ENCODE measurements at regions not wholly inside any gene's neighbourhood (a gene's known extent, or its start where the extent isn't known, plus 50 kb on each side); places are given as distances from the start of the nearest gene placed in this dataset.

GRCh38 chr1:209397371-209397770 lies 186.1 kb upstream of the CAMK1G start:
- DNase-seq = no peak
- in situ Hi-C loops (cut with HindIII; ENCODE audit: low pct_ligation_motif_present, low pct_unique_long_range_greater_than_20kb, low sequenced_read_pairs) = no loop called here

DNA sequence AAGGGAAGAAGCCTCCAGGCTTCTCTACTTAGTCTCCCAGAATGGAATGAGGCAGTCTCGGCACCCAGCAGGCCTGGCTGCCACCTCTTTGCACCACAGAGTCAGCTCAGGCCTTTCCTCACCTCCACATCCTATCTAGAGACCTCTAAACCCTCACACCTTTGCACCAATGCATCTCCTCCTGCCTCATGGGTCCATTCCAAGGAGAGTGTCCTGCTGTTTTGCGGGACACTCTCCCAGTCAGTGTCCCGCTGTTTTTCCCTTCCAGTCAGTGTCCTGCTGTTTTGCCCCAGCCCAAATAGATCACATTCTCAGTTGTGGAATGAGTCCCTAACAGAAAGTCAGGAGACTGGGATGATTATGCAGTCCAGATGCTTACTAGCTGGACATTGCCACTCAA lies 185.6 kb upstream of the CAMK1G start:
- in situ Hi-C loops (cut with HindIII; ENCODE audit: low pct_ligation_motif_present, low pct_unique_long_range_greater_than_20kb, low sequenced_read_pairs) = no loop called here
- no peak for DNase-seq

- DNase-seq = no peak
- in situ Hi-C loops (cut with HindIII; ENCODE audit: low pct_ligation_motif_present, low pct_unique_long_range_greater_than_20kb, low sequenced_read_pairs) = no loop called here
Observed at GRCh38 chr1:209398313-209398991, 185.1 kb upstream of the CAMK1G start.

DNA sequence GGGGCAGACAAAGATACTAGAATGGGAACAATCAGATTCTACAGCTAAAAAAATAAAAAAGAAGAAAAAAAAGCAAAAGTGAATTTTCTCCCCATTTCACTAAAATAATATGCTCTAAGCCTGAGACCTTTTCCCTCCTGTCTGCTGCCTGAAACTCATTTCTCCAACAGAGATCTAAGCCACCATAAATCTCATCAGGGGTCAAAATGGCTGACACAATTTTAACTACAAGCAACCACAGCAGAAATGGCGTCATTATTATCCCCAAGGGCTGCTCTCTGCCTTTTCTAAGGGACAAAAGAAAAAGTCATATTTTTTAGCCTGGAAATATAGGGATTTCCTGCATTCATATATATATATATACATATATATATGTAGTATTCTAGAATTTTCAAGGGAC lies 183.7 kb upstream of the CAMK1G start:
- DNase-seq = no peak
- in situ Hi-C loops (cut with HindIII; ENCODE audit: low pct_ligation_motif_present, low pct_unique_long_range_greater_than_20kb, low sequenced_read_pairs) = no loop called here

- in situ Hi-C loops (cut with HindIII; ENCODE audit: low pct_ligation_motif_present, low pct_unique_long_range_greater_than_20kb, low sequenced_read_pairs) = no loop called here
Observed at GRCh38 chr1:209400351-209401220, 182.9 kb upstream of the CAMK1G start.

GRCh38 chr1:209402697-209403096 lies 180.8 kb upstream of the CAMK1G start:
- in situ Hi-C loops (cut with HindIII; ENCODE audit: low pct_ligation_motif_present, low pct_unique_long_range_greater_than_20kb, low sequenced_read_pairs) = no loop called here
- DNase-seq = no peak

More at GRCh38 chr1:209400351-209401220, 182.9 kb upstream of the CAMK1G start:
- DNase-seq = peak; percentile 57

DNA sequence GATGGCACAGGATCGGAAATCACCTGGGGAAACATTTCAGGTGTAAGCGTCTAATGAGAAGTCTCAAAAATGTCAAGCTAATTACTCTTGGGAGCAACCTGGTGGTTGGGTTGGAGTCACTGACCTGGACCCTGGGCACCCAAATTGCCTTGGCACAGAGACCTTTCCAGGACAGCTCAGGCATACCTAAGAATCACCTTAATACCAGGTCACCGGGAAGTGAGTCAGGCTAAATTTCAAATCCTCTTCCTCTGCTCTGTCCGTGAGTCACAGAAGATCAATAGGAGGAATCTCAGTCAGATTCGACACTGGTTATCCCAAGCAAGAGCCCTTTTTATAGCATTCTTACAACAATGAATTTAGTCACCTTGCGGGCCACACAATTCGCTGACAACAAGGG lies 179.6 kb upstream of the CAMK1G start:
- in situ Hi-C loops (cut with HindIII; ENCODE audit: low pct_ligation_motif_present, low pct_unique_long_range_greater_than_20kb, low sequenced_read_pairs) = no loop called here
- no peak for DNase-seq

DNA sequence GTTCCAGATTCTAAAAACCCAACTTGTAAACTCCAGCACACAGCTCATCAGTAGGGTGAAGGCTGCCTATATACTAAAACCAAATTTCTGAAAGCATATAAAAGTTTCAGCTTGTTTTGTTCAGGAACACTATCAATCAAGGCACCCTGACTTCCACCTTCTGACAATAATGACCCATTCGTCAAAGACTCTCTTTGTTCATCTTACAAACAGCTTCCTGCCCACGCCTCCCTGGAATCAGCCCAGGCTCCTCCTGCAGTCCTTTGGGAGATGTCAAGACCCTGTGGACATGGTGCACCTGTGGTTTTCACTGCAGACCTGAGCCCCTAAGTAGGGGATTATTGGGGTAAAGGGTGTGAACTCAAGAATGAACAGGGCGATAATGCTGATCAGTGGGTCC lies 178.9 kb upstream of the CAMK1G start:
- in situ Hi-C loops (cut with HindIII; ENCODE audit: low pct_ligation_motif_present, low pct_unique_long_range_greater_than_20kb, low sequenced_read_pairs) = no loop called here
- no peak for DNase-seq

DNA sequence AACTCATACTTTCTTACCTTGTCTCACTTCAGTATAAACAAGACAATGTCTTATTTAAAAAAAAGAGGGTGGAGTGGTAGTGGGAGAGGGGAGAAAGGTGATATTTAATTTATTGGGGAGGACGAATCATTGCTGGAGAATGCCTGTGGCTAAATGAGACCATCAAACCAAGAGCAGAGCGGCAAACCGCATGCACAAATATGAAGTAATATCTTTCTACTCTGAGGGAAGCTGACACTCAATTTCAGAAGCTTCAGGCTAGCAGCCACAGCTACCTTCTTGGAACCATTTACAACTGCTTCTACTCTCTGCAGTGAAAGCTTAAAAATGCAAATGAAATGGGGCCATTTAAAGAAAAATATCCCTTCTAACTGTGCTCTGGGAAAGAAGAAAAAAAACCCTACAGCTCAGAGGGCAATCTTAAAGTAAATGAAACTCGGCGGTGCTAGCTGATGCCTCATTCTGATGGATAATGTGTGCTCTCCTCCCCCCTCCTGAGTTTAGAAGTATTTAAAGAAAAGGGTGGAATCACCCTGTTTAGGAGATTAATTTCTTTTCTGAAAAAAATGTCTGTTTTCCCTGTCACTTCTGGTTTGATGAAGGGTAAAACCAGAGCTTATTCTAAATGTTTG lies 178.2 kb upstream of the CAMK1G start:
- DNase-seq = no peak
- in situ Hi-C loops (cut with HindIII; ENCODE audit: low pct_ligation_motif_present, low pct_unique_long_range_greater_than_20kb, low sequenced_read_pairs) = no loop called here

- in situ Hi-C loops (cut with HindIII; ENCODE audit: low pct_ligation_motif_present, low pct_unique_long_range_greater_than_20kb, low sequenced_read_pairs) = no loop called here
- no peak for DNase-seq
Observed at GRCh38 chr1:209406168-209406567, 177.3 kb upstream of the CAMK1G start.

DNA sequence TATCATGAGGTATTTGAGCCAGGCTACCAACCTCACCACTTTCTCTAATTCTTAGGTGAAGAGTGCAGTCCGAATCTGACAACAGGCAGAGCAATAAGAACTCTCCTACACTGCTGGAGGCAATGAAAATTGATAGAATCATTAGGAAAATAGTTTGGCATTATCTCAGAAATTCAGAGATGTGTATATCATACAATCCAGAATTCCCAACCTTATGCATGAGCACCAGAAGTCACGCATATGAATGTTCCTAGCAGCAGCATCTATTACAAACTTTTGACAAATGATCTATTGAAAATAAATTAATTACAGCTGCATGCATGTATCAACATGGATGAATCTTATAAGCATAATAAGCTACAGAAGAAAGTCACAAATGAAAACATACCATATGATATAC lies 176.9 kb upstream of the CAMK1G start:
- no peak for DNase-seq
- in situ Hi-C loops (cut with HindIII; ENCODE audit: low pct_ligation_motif_present, low pct_unique_long_range_greater_than_20kb, low sequenced_read_pairs) = no loop called here

DNA sequence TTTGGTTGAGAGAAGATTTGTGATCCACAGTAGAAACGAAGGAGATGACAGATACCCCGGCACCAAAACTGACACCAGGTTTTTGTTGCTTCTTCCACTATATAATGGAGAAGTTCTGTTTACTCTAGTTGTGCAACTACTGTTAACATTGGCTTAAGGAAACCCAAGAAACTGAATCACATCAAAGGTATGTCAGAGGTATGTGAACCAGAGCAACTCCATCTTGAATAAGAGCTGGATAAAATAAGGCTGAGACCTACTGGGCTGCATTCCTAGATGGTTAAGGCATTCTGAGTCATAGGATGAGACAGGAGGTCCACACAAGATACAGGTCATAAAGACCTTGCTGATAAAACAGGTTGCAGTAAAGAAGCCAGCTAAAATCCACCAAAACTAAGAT lies 173.7 kb upstream of the CAMK1G start:
- in situ Hi-C loops (cut with HindIII; ENCODE audit: low pct_ligation_motif_present, low pct_unique_long_range_greater_than_20kb, low sequenced_read_pairs) = no loop called here
- peak; percentile 31 for DNase-seq

DNA sequence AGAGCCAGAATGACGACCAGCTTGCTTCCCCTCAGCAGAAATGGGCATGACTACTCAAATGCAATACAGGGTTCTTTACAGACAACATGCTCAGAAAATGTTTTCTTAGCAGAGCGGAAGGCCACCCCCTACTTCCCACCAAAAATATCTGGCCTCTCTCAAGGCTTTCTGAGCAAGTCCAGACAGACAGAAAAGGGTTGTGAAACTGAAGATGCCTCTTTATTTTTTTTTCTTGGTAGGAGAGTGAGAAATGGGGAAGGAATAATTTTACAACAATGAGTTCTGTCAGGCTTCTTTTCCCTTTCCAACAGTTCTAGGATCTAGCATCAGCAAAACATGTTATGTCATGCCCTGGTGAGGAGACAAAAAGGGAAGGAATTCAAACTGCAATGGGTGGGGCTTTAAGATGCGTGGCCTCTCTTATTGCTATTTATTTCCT lies 172.0 kb upstream of the CAMK1G start:
- in situ Hi-C loops (cut with HindIII; ENCODE audit: low pct_ligation_motif_present, low pct_unique_long_range_greater_than_20kb, low sequenced_read_pairs) = no loop called here
- no peak for DNase-seq

DNA sequence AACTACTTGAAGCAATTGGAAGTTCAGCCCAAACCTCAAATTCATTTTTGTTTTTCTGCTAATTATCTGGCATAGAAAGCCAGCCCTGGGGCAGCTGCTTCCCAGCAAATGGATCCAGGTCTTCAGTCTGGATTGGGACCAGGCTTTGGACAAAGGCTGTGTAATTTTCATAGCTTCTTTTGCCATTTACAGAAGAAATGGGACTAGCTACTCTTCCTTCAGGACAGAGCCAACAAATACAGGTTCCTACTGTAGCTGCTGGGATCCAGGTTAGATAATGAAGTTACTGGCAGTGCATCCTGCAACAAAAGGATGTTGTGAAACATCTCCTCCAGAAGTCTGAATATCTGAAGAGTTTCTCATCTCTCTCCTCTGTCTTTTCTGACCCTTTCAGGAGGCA lies 171.5 kb upstream of the CAMK1G start:
- DNase-seq = no peak
- in situ Hi-C loops (cut with HindIII; ENCODE audit: low pct_ligation_motif_present, low pct_unique_long_range_greater_than_20kb, low sequenced_read_pairs) = no loop called here

DNA sequence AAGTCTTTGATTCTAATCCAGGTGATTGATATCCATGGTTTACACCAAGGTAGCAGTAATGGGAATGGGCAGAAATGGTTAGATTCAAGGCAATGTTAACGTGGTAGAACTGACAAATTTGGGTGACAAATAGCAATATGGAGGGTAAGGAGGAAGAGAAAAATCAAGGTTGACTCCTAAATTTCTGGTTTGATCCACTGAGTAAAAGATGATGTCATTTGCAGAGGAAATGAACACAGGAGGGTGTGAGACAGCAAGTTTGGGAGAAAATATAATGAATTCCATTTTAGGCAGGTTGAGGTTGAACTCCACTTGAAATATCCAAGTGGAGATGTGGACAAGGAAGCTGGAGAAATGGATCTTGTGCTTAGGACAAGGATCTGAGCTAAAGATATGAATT lies 170.9 kb upstream of the CAMK1G start:
- no peak for DNase-seq
- in situ Hi-C loops (cut with HindIII; ENCODE audit: low pct_ligation_motif_present, low pct_unique_long_range_greater_than_20kb, low sequenced_read_pairs) = no loop called here

GRCh38 chr1:209413062-209413461 lies 170.5 kb upstream of the CAMK1G start:
- DNase-seq = no peak
- in situ Hi-C loops (cut with HindIII; ENCODE audit: low pct_ligation_motif_present, low pct_unique_long_range_greater_than_20kb, low sequenced_read_pairs) = no loop called here

DNA sequence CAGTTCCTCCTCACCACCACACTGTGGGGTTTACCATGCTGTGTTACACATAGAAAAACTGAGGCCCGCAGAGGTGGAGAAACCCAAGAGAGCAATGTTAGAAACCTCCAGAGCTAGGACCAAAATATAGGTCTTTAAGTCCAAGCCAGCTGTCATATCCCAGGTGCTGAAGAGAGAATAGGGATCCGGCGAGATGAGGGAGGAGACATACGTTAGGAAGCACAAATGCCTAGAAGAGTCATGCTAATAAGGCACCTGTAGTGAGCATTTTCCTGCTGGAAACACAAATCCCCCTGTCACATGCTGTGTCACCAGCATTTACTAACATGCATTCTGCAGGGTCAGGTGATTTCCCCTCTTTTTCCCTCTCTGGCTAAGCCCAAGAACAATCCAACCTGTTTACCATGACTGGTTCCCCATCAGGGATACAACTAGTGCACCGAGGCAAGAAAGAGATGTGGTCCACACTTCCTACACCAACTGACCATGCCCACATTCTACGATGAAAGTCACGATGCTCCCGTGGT lies 168.6 kb upstream of the CAMK1G start:
- in situ Hi-C loops (cut with HindIII; ENCODE audit: low pct_ligation_motif_present, low pct_unique_long_range_greater_than_20kb, low sequenced_read_pairs) = no loop called here
- no peak for DNase-seq

DNA sequence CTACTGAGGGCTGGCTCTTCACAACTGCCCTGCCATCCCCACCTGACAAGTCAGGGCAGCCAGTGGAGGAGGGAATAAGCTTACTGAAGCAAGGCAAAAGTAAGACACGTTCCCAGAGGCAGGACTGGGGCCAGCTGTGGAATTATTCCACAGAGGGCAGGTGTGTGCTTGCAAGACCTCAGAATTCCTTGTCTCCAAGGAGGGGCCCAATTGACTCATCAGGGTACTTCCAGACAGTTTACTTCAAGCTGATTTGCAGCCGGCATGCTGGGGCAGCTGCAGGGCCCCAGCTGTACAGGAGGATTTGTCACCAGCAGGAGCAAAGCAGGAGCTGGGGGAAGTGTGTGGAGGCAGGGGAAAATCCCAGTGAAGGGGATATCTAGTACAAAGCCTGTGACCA lies 167.5 kb upstream of the CAMK1G start:
- peak; percentile 37 for DNase-seq
- in situ Hi-C loops (cut with HindIII; ENCODE audit: low pct_ligation_motif_present, low pct_unique_long_range_greater_than_20kb, low sequenced_read_pairs) = no loop called here

DNA sequence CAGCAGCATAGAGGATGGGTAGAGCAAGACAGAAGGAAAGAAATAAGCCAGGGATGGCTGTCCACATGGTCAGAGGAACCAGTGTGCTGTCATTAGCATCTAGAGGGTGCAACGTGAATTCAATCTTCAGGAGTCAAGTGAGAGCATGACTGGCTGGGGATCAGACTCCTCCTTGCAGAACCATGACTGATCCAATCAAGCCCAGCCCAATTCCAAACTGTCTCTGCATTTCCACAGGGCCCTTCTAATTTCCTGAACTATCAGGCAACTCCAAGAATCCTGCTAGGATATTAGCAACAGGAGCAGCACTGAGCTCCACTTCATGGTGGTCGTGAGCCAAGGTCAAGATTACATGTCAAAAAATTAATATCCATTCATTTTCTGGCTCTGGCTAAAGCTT lies 166.8 kb upstream of the CAMK1G start:
- in situ Hi-C loops (cut with HindIII; ENCODE audit: low pct_ligation_motif_present, low pct_unique_long_range_greater_than_20kb, low sequenced_read_pairs) = no loop called here
- no peak for DNase-seq
